HS-27A (cell line): ENCODE measurements at regions not wholly inside any gene's neighbourhood (a gene's known extent, or its start where the extent isn't known, plus 50 kb on each side); places are given as distances from the start of the nearest gene placed in this dataset.
"Not testable (repeated sequence)": the region's sequence is repeated elsewhere in the genome, so short reads cannot be mapped to it uniquely, and the experiment has no call there.

Source experiments
- DNase-seq: peaks from one replicate; pipeline ENCODE4 v3.0.0-alpha.2; 2012; ENCODE audit warnings: low read depth, missing footprints

DNA sequence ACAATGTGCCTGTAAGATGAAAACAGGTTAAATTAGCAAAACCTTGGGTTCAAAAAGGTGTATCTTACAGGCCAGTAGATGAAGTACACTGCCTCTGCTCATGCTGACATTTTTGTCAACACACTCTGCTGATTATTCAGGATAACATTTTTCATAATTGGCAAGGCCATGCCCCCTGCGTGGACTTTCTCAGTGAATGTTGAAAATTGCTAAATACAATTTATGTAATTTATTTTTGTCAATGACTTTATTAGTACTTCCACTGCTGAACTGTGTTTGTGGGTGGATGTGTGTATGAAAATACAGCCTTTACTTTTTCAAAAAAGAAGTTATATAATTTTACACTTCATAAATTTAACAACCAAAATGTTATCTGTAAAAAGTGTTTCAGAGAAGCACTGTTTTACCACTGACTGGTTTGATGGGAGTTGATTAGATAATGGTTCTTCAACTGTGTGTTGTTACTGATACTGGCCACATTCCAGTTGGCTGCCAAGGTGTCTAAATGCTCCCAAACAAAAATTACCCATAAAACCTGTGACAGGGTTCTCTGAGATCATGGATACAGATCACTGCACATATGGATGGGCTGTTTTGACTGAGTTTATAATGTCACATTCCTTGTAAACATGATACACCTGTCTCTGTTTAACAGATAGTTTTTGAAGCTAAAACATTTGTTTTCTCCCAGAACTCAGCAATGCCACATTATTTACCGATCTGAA is 151.9 kb upstream of the SLC7A11 start:
- no peak for DNase-seq

DNA sequence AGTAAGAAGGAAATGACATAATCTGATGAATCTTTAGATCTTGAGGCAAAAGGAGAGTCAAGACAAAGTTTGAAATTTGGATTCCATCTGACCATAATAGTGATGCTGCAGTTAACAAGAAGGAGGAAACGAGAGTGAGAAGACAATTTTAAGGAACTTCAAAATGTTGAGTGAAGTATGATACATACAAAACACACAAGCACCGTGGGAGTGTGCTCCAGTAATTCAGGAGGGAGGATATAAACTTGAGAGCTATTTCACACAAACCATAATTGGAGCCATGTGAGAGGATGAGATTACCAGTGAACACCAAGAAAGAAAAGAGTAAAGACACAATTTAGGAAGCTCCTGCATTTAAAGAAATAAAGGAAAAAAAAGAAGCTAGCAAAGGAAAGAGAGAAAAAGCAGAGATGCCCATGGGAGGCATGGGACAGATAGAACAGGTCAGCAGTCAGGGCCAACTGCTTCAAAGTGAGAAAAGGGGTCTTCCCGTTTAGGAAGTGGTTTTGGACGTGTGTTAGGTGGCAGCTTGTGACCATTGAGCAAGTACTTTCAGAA is 150.7 kb upstream of the SLC7A11 start:
- no peak for DNase-seq

DNA sequence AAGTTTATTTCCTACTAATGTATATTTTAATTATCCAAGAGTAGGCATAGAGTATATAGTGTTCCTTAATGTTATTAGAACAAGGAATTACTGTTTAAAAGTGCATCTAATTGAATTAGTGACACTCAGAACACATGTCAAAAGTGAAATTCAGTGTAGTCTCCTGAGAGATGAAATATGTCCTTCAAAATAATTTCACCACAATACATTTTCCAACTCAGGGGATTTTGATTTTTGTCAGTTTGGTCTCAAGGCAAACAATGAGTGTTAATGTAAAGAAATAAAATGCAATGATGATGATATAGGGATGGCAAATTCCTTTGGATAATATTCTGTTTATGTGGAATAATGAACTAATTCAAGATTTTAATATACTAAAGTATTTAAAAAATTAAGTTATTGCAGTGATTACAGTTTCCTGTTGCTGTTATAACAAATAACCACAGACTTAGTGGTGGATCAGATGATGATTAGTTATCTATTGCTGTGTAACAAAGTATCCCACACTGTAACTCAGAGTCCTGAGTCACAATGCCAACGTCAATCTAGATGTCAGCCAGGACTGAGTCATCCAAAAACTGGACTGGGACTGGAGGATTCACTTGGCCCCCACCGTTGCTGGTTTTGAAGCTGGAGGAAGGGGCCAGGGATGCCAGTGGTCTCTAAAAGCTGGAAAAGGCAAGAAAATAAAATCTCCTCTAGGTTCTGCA is 148.0 kb upstream of the SLC7A11 start:
- DNase-seq, result peak; percentile 19

DNA sequence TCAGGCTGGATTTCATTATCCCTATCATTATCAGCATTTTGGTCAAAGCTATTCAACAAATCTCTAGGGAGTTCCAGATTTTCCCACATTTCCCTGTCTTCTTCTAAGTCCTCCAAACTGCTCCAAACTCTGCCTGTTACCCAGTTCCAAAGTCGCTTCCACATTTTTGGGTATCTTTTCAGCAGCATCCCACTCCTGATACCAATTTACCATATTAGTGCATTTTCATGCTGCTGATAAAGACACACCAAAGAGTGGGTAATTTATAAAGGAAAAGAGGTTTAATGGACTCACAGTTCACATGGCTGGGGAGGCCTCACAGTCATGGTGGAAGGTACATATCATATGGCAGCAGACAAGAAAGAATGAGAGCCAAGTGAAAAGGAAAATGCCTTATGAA is 132.8 kb upstream of the SLC7A11 start:
- DNase-seq, result no peak

DNA sequence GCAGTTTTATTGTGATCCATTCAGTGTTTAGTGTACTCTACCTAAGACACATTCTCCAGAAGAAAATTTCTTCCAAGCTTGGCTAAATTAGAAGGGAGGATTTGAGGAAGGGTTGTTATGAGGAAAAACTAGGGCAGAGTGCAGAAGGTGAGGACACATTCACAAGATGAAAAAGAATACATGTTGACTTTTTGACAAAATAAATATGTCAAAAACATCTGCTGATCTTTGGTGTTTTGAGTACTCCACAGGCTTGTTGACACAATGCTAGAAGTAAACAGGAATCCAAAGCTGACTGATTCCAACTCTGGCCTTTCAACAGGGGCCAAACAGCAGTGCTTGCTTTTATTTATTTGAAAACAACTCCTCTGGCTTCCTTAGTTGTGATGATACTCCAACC is 125.8 kb upstream of the SLC7A11 start:
- no peak for DNase-seq

DNA sequence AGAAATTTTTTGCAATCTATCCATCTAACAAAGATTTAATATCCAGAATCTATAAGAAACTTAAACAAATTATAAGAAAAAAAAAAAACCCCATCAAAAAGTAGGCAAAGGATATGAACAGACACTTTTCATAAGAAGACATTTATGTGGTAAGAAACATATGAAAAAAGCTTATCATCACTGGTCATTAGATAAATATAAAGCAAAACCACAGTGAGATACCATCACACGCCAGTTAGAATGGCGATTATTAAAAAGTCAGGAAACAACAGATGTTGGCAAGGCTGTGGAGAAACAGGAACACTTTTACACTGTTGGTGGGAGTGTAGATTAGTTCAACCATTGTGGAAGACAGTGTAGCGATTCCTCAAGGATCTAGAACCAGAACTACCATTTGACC is 110.3 kb upstream of the SLC7A11 start:
- DNase-seq, result not testable (repeated sequence)

DNA sequence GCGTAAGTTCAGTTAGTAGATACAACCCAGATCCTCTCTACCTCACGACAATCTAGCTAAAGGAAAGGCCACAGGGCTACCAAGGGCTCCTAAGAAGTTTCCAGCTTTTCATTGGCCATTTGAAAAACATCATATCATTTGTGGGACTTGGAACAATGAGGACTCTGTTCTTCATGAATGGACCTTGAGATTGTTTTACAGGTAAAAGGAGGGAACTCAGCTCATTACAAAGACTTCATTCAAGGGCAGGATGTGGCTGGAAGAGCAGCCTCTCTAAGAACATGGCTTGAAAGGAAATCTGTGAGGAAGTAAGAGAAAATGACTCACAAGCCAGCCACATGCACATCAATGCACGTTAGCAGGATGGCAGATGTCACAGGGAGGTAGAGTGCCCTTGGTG is 105.9 kb upstream of the SLC7A11 start:
- no peak for DNase-seq

DNA sequence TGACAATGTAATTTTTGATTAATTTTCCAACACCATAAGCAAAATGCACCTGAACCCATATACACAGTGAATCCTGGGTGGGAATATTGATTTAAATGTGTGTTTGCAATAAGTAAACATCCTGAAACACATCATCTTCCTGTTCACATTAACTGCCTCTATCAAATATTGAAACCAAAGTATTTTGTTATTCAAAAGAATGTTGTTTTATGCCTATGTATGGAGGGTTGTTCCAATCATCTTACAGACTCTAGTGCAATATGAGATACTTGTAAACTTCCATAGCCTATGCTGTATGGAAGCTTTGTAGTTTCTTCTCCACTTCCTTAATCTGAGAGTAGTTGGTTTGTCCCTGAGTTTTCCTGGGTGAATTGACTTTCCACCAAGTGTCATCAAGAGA is 105.4 kb upstream of the SLC7A11 start:
- DNase-seq, result no peak

DNA sequence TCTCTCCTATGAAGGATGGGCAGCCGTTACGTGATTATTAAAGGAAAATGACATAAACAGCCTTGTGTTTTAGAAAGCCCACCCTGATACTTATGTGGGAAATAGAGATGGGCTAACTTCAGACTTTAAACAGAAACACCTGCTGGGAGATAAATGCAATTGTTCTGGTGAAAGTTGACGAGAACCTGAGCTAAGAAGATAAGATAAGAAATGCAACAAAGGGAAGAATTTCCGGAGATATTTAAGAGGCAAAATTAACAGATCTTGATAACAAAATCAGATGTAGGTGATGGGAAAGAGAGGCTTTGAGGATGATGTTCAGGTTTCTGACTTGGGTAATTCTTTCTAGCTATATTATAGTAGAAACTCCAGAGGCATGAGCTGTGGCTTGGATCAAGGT is 102.7 kb upstream of the SLC7A11 start:
- no peak for DNase-seq

DNA sequence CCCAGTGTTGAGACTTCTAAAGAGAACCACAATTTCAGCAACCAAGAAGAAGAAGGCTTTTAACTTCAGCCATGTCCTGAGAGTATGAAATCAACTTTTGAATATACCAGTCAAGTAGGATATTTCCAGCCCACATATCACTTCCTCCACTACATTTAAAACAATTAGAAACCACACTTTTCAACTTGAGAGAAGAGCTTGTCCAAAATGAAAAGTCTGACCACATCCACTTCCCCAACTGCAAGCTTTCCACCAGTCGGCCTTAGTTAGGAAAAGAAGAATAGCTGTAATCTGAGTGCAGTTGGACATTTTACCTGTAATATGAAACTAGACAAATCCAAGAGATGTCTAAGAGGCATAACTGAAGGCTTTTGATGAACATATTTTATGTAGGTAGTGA is 101.9 kb upstream of the SLC7A11 start:
- DNase-seq, result no peak

DNA sequence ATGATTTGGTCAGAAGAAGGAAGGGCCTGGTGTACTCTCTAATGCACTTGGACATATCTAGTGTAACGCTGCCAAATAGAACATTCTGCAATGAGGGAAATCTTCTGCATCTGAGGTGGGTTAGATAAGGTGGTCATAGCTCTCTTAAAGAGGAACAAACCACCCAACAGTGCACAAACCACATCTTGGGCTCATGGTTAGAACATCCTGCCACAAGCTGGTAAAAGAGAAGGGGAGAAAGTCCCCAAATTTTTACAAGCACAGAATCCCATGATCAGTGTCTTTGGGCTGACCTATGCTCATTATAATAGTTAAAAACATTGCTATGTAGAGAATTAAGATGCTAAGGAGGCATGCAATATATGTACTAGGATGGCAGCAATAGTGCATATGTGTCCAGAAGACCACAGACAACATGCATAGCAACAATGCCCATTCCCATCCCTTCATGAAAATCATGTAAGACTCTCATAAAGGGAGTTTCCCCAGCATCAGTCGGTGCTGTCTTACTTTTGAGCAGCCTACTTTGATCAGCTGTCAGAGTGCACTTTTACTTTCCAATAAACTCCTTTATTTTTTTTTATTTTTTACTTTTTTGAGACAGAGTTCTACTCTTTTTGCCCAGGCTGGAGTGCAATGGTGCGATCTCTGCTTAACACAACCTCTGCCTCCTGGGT is 99.7 kb upstream of the SLC7A11 start:
- DNase-seq, result no peak

DNA sequence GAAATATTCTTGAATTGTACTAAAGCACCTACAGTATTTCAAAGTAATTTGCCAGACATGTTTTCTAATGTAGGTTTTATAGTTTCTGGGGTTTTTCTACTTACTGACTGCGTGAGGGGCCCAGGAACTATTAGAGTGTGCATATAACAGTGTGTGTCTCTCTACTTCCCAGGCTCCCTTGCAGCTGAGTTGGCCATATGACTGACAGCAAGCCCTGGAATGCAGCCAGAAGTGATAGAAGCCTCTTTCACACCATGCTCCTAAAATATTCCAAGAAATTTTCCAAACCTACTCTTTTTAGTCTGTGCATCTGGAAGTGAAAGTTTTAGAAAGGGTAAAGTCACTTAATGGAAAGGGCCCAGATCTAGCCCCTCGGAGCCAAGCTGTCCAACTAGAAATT is 96.7 kb upstream of the SLC7A11 start:
- no peak for DNase-seq

DNA sequence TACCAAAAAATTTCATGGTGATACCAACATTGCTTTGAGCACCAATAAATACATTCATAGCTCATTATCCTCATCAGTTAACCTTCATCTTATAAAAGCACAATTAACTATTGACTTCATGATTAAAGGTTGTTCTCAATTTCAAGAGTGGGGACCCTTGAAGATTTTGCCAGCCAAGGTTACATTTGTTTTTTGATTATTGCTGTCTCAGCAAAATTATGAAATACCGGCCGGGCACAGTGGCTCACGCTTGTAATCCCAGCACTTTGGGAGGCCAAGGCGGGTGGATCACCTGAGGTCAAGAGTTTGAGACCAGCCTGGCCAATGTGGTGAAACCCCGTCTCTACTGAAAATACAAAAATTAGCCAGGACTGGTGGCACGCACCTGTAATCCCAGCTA is 96.1 kb upstream of the SLC7A11 start:
- DNase-seq, result not testable (repeated sequence)

DNA sequence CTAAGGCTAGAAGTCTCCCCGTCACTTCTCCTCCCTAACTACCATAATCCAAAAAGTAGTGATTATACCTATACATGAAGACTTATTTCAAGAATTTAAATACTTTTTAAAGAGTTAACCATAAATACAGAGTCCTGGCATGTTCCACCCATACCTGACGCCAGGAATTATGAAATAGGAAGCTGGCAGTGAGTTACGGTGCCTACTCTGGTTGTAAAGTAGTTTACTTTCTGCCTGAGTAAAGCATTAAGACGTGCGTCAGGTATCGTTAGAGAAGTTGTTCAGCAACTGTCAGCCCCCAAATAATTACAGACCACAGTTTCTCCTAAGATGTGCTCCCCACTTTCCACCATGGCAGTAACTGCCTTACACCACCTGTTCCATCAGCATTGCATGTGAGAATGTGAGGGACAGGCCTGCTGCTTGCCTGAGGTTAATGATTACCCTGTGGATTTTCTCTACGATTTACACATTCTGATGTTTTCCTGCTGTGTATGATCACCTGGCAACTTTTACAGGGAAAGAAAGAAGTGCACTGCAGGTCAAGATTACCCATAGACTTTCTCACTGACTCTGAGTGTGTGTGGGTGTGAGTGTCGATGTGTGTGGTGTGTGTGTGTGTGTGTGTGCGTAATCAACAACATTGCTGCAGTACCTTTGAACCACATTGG is 92.3 kb upstream of the SLC7A11 start:
- DNase-seq, result no peak

DNA sequence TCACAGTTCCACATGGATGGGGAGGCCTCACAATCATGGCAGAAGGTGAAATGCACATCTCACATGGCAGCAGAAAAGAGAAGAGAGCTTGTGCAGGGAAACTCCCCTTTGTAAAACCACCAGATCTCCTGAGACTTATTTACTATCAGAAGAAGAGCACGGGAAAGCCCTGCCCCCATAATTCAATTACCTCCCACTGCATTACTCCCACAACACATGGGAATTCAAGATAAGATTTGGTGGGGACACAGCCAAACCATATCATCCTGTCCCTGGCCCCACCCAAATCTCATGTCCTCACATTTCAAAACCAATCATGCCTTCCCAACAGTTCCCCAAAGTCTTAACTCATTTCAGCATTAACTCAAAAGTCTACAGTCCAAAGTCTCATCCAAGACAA is 90.3 kb upstream of the SLC7A11 start:
- not testable (repeated sequence) for DNase-seq

DNA sequence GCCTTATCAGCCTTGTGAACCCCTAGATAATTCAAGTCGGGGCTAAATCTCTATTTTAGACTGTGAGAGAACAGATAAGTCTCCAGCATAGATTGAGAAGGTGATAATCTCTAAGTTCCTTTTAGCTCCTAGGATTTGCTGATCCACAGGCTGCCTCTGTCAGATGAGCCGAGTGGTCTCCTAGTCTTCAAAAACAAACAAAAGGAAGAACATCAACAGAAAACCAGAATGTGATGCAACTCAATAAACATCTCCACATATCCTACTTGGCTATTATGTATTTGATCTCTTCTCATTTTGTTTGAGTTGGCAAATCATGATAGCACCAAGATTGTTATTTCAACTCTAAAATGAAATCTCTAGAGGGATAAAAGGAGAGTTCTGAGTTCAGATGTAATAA is 88.4 kb upstream of the SLC7A11 start:
- no peak for DNase-seq

DNA sequence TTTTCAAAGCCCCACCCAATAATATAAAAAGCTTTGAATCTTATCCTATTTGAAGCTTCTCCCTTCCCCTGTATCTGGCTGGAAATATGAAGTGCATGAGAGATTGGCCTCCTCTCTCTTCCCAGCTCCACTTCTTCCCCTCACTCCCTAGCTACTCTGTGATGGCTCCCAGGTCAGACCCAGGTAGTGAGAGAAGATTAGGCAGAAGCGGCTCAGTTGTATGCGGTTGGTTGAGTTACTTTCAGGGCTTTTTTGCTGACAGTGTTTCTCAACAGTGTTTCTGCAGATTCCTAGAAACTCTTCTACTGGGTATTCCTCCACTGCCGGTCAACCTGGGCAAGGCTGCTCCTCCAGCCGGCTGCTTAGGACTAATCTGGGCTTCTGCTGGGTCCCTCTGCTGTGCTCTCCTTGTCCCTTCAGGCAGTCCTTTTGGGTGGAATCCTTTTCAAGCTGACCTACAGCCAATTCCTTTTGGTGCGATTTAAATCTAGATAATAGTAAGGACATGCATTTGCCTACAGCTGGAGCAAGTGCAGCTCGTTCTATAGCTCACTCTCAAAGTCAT is 87.4 kb upstream of the SLC7A11 start:
- DNase-seq, result no peak

DNA sequence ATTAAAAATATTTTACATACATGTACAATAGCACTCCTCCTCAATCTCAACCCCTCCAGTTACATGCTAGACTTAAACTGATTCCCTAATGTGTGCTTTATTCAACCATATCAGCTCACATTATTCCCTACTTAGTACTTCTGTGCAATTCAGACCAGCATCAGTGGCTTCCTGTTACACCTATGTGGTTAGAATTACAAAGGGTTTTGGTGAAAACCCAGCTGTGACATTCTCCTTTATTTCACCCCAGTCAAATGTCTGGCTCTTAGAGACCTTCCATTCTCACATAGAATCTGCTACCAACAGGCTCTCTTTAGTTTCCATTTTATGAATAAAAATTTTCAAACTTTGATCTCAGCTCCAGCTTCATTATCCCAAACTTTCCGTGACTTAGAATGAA is 85.2 kb upstream of the SLC7A11 start:
- no peak for DNase-seq

DNA sequence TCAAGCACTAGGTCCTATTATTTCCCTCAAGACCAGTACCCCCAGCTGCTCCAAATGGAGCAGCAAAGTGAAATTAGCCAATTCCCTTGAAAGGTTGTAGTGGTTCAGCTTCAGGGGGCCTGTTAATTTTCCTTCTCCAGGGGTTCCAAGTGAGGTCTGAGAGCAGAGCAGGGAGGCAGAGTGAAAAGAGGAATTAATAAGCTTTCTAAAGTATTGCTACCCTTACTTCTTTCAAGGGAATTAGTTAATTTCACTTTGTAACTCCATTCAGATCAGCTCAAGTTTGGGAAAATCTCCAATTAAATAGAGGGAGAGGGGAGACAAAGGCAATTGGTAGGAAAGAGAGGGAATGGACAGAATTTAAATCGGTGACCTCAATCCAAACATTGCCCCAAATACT is 78.7 kb upstream of the SLC7A11 start:
- DNase-seq, result no peak

DNA sequence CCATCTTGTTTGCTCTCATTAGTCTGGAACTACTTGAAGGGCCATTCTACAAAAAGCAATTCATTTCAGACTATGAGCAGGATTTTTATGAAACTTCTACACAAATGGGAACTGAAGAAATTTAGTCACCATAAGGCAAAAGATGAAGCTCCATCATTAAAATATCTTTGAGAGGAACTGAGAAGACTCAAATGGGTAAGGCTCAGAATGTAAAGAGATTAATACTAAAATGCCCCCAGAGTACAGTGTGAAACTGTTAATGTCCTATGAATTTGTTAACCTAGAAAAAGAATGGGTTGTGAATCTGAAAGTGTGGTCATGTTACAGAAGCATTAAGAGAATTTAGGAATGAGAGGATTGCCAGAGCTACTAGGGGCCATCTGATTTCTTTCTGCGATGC is 77.9 kb upstream of the SLC7A11 start:
- no peak for DNase-seq

DNA sequence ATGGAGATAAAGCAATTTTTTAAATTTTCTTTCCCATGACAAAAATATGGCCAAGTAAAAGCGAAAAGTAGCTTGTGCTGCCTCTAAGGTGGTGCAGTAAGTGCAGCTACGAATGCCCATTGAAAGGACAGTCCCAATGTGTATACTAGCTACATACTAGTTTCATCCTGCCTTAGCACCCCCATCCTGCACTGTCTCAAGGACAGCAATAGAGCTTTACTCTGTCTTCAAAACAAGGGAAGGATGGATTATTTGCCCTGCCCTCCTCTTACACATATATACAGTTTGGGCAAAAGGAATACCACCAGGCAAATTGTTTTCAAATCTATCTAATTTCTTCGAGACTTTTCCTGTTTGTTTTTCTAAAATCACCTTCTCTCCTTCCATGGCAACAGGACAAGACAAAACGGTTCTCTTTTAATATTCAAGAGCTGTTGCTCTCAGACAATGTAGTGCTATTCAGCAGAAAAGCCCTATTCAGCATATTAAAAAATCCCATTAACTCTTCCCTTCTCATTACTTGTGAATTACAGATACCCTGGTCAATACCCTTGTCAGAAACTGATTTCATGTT is 75.1 kb upstream of the SLC7A11 start:
- no peak for DNase-seq

DNA sequence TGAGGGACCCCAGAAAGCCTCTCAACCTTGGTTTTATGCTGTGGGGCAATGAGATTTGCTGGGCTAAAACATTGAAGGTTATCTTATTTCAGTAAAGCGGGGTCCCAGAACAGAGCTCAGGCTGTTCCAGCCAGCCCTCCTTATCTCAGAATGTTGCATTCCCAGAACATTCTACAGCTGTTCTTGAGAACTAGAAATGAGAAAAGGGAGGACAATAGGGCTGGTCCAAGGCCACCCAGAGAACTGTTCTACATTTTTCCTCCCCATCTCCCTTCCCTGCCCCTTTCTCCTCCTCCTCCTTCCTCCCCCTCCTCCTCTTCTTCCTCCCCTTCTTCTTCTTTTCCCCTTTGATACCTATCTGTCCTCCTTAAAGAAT is 70.4 kb upstream of the SLC7A11 start:
- DNase-seq, result no peak
